K562 (cell line): ENCODE measurements at regions not wholly inside any gene's neighbourhood (a gene's known extent, or its start where the extent isn't known, plus 50 kb on each side); places are given as distances from the start of the nearest gene placed in this dataset.

Experiments
- JUND ChIP-seq, 2 experiments: IDR thresholded peaks; 2 replicates in 1 of 2; 3 replicates in 1 of 2; pipeline ENCODE4 v1.6.1; 2011; ENCODE audit warnings: borderline replicate concordance in 2 of 2, low read depth in 2 of 2, low read length in 2 of 2, improper control_type of control experiment in 1 of 2, missing biosample characterization in 1 of 2, missing genetic modification characterization in 1 of 2, missing genetic modification reagents in 1 of 2
- RCOR1 ChIP-seq, 2 experiments: IDR thresholded peaks; 2 replicates each; pipeline ENCODE4 v1.6.1; 2012; ENCODE audit warnings: low read depth in 2 of 2, low read length in 2 of 2, borderline replicate concordance in 1 of 2, improper control_type of control experiment in 1 of 2
- ZNF12 ChIP-seq: sonication (generic); formaldehyde crosslinking; IDR thresholded peaks from 2 replicates; pipeline ENCODE4 v1.4.0; 2020; ENCODE audit warnings: mild to moderate bottlenecking, missing genetic modification reagents
- TF ChIP-seq, protein P1 (sequence below), 2 experiments: IDR thresholded peaks; 2 replicates each; pipeline ENCODE4 v1.6.1; 2011; ENCODE audit warnings: borderline replicate concordance in 1 of 2, control low read depth in 1 of 2, low read depth in 1 of 2, low read length in 1 of 2, mild to moderate bottlenecking in 1 of 2, mixed read lengths in 1 of 2, moderate library complexity in 1 of 2; ENCODE audit not compliant: insufficient read depth in 1 of 2, insufficient read length in 1 of 2, poor library complexity in 1 of 2, severe bottlenecking in 1 of 2; ENCODE audit errors: extremely low read depth in 1 of 2
- TF ChIP-seq, protein P2 (sequence below), 2 experiments: fragments of 450-650 bp; formaldehyde crosslinking in 1 of 2; IDR thresholded peaks; 2 replicates each; pipeline versions ENCODE4 v1.4.0 to v1.6.1; 2014 to 2020; ENCODE audit warnings: mild to moderate bottlenecking in 2 of 2, borderline replicate concordance in 1 of 2, low read depth in 1 of 2
- TF ChIP-seq, protein P3 (sequence below), 2 experiments: fragments of 450-650 bp; IDR thresholded peaks; 2 replicates each; pipeline ENCODE4 v1.6.1; 2018; ENCODE audit warnings: mild to moderate bottlenecking in 2 of 2, low read depth in 1 of 2; ENCODE audit not compliant: partially characterized antibody in 2 of 2
- TF ChIP-seq, protein P4 (sequence below): fragments of 150-350 bp; IDR thresholded peaks from 2 replicates; pipeline ENCODE4 v1.6.1; 2014; ENCODE audit warnings: low read depth, mild to moderate bottlenecking, low read length, borderline replicate concordance

DNA sequence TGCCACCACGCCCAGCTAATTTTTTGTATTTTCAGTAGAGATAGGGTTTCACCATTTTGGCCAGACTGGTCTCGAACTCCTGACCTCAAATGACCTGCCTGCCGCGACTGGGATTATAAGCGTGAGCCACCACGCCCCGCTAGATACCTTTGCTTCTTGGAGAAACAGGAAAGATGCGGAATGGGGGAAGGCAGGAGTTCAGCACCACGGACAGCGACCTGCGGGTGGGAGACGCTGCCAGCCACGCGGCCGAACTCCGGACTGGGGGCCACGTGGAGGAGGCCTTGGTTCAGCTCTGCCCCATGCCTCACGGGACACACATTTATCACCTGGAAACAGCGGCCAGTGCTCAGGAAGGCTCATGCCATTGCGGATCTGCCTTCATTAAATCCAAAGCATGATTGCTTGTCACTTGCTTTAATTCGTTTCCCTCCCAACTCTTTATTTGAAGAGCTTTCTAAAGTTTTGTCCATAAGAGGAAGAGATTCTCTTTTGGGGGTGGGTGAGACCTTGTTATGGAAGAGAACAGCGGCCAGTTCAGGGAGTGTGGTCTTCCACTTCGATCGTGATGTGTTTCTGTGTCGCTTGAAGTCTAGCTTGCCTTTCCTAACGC is 219.9 kb downstream of the ENGASE start (continued):
- TF ChIP-seq, protein P1, sequence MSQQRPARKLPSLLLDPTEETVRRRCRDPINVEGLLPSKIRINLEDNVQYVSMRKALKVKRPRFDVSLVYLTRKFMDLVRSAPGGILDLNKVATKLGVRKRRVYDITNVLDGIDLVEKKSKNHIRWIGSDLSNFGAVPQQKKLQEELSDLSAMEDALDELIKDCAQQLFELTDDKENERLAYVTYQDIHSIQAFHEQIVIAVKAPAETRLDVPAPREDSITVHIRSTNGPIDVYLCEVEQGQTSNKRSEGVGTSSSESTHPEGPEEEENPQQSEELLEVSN (IDR thresholded peaks at IDR 0.05; ENCODE audit: borderline replicate concordance in 1 of 2, extremely low read depth in 1 of 2, insufficient read depth in 1 of 2, insufficient read length in 1 of 2, low read depth in 1 of 2, low read length in 1 of 2, poor library complexity in 1 of 2, severe bottlenecking in 1 of 2), result peak; percentile 69 to 89
- TF ChIP-seq, protein P2, sequence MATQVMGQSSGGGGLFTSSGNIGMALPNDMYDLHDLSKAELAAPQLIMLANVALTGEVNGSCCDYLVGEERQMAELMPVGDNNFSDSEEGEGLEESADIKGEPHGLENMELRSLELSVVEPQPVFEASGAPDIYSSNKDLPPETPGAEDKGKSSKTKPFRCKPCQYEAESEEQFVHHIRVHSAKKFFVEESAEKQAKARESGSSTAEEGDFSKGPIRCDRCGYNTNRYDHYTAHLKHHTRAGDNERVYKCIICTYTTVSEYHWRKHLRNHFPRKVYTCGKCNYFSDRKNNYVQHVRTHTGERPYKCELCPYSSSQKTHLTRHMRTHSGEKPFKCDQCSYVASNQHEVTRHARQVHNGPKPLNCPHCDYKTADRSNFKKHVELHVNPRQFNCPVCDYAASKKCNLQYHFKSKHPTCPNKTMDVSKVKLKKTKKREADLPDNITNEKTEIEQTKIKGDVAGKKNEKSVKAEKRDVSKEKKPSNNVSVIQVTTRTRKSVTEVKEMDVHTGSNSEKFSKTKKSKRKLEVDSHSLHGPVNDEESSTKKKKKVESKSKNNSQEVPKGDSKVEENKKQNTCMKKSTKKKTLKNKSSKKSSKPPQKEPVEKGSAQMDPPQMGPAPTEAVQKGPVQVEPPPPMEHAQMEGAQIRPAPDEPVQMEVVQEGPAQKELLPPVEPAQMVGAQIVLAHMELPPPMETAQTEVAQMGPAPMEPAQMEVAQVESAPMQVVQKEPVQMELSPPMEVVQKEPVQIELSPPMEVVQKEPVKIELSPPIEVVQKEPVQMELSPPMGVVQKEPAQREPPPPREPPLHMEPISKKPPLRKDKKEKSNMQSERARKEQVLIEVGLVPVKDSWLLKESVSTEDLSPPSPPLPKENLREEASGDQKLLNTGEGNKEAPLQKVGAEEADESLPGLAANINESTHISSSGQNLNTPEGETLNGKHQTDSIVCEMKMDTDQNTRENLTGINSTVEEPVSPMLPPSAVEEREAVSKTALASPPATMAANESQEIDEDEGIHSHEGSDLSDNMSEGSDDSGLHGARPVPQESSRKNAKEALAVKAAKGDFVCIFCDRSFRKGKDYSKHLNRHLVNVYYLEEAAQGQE (IDR thresholded peaks at IDR 0.05; ENCODE audit: borderline replicate concordance), result peak; percentile 99
- TF ChIP-seq, protein P2 (CRISPR knock-in tag; IDR thresholded peaks at IDR 0.05; ENCODE audit: low read depth), result peak; percentile 98
- TF ChIP-seq RCOR1 (IDR thresholded peaks at IDR 0.05; ENCODE audit: borderline replicate concordance in 1 of 2, low read depth in 2 of 2, low read length in 2 of 2) (peak in 1 of 2 experiments; percentile 57; a peak in 1 of 4 replicates), JUND (IDR thresholded peaks at IDR 0.05; ENCODE audit: borderline replicate concordance, low read depth, low read length) (no peak), JUND (tag; IDR thresholded peaks at IDR 0.05; ENCODE audit: borderline replicate concordance, low read depth, low read length) (peak; percentile 15; the same call in 1 of the 3 replicates), ZNF12 (0 out of 2 replicates have a peak, but pooled peaks have one; percentile 31)
- TF ChIP-seq, protein P3, sequence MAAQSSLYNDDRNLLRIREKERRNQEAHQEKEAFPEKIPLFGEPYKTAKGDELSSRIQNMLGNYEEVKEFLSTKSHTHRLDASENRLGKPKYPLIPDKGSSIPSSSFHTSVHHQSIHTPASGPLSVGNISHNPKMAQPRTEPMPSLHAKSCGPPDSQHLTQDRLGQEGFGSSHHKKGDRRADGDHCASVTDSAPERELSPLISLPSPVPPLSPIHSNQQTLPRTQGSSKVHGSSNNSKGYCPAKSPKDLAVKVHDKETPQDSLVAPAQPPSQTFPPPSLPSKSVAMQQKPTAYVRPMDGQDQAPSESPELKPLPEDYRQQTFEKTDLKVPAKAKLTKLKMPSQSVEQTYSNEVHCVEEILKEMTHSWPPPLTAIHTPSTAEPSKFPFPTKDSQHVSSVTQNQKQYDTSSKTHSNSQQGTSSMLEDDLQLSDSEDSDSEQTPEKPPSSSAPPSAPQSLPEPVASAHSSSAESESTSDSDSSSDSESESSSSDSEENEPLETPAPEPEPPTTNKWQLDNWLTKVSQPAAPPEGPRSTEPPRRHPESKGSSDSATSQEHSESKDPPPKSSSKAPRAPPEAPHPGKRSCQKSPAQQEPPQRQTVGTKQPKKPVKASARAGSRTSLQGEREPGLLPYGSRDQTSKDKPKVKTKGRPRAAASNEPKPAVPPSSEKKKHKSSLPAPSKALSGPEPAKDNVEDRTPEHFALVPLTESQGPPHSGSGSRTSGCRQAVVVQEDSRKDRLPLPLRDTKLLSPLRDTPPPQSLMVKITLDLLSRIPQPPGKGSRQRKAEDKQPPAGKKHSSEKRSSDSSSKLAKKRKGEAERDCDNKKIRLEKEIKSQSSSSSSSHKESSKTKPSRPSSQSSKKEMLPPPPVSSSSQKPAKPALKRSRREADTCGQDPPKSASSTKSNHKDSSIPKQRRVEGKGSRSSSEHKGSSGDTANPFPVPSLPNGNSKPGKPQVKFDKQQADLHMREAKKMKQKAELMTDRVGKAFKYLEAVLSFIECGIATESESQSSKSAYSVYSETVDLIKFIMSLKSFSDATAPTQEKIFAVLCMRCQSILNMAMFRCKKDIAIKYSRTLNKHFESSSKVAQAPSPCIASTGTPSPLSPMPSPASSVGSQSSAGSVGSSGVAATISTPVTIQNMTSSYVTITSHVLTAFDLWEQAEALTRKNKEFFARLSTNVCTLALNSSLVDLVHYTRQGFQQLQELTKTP (IDR thresholded peaks at IDR 0.05; ENCODE audit: low read depth in 1 of 2, partially characterized antibody in 2 of 2), result peak in 1 of 2 experiments; percentile 84
- TF ChIP-seq, protein P4, sequence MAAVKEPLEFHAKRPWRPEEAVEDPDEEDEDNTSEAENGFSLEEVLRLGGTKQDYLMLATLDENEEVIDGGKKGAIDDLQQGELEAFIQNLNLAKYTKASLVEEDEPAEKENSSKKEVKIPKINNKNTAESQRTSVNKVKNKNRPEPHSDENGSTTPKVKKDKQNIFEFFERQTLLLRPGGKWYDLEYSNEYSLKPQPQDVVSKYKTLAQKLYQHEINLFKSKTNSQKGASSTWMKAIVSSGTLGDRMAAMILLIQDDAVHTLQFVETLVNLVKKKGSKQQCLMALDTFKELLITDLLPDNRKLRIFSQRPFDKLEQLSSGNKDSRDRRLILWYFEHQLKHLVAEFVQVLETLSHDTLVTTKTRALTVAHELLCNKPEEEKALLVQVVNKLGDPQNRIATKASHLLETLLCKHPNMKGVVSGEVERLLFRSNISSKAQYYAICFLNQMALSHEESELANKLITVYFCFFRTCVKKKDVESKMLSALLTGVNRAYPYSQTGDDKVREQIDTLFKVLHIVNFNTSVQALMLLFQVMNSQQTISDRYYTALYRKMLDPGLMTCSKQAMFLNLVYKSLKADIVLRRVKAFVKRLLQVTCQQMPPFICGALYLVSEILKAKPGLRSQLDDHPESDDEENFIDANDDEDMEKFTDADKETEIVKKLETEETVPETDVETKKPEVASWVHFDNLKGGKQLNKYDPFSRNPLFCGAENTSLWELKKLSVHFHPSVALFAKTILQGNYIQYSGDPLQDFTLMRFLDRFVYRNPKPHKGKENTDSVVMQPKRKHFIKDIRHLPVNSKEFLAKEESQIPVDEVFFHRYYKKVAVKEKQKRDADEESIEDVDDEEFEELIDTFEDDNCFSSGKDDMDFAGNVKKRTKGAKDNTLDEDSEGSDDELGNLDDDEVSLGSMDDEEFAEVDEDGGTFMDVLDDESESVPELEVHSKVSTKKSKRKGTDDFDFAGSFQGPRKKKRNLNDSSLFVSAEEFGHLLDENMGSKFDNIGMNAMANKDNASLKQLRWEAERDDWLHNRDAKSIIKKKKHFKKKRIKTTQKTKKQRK, result no peak
